HepG2 (cell line): ENCODE measurements at regions not wholly inside any gene's neighbourhood (a gene's known extent, or its start where the extent isn't known, plus 50 kb on each side); places are given as distances from the start of the nearest gene placed in this dataset.
A peak's percentile ranks its signal among the peaks of the same experiment; 100 is the strongest.

Source experiments
- ATAC-seq: fragments of 200-7000 bp; cut with Tn5 transposase; 3 replicates; pipeline ENCODE4 v1.9.1; 2020; ENCODE audit warnings: mild to moderate bottlenecking, moderate library complexity
- BruUV-seq: library from RNA; stranded (reverse); fragments of 400-500 nt; replicated peaks from 2 replicates; lab custom pipeline; 2021; lab: Mats Ljungman, UMichigan
- CTCF ChIA-PET: fragments of 300-600 bp; formaldehyde crosslinking; extraction: SDS; loops from one replicate; lab custom pipeline; 2021; ENCODE audit warnings: low total read pairs, inconsistent platforms, low intra/inter-chr PET ratio; lab: Yijun Ruan, JAX
- POLR2A ChIA-PET: fragments of 350-600 bp; sonication (Branson Sonifier 250); formaldehyde crosslinking; loops from one replicate; lab custom pipeline; 2020; ENCODE audit warnings: antibody characterized with exemption, inconsistent platforms; lab: Yijun Ruan, JAX
- DNase-seq: peaks from one replicate; pipeline ENCODE4 v3.0.0-alpha.2; 2015; ENCODE audit warnings: low spot score
- FAIRE-seq: peaks from 3 replicates; lab custom pipeline; 2011; peaks lifted over from hg19 to GRCh38; lab: Jason Lieb, UNC
- H2AFZ ChIP-seq: one replicate; pipeline ENCODE4 v1.6.1; 2011; ENCODE audit warnings: low read length, inconsistent platforms
- H3K27ac ChIP-seq: fragments of 300-600 bp; 3 replicates; pipeline ENCODE4 v1.8.0; 2011; ENCODE audit warnings: mixed run types, mild to moderate bottlenecking, mixed read lengths, low read length, inconsistent platforms; ENCODE audit not compliant: insufficient read depth; ENCODE audit errors: extremely low read length
- H3K27me3 ChIP-seq, 2 experiments: fragments of 200-600 bp in 1 of 2; 2 replicates in 1 of 2; 3 replicates in 1 of 2; pipeline versions ENCODE4 v1.6.0 to v1.8.0; 2011; ENCODE audit warnings: low read length in 2 of 2, mild to moderate bottlenecking in 2 of 2, moderate library complexity in 2 of 2, inconsistent platforms in 1 of 2; ENCODE audit not compliant: insufficient read depth in 2 of 2, control insufficient read depth in 1 of 2
- H3K36me3 ChIP-seq, 2 experiments: fragments of 200-600 bp in 1 of 2; replicated peaks in 1 of 2; 2 replicates in 1 of 2; 3 replicates in 1 of 2; pipeline versions ENCODE4 v1.5.1 to v1.8.0; 2011; ENCODE audit warnings: low read length in 2 of 2, inconsistent platforms in 1 of 2; ENCODE audit not compliant: insufficient read depth in 2 of 2, control insufficient read depth in 1 of 2
- H3K4me1 ChIP-seq: 2 replicates; pipeline ENCODE4 v1.5.1; 2012; ENCODE audit warnings: low read length, inconsistent platforms; ENCODE audit not compliant: insufficient read depth
- H3K4me2 ChIP-seq: 2 replicates; pipeline ENCODE4 v1.6.0; 2011; ENCODE audit warnings: low read depth, low read length, inconsistent platforms
- H3K4me3 ChIP-seq, 3 experiments: fragments of 200-600 bp in 1 of 3; sonication (generic), shearing (Covaris generic) in 1 of 3; replicated peaks in 1 of 3; 2 replicates each; pipeline ENCODE4 v1.5.1; 2011 to 2016; ENCODE audit warnings: low read length in 3 of 3, inconsistent platforms in 2 of 3, low read depth in 2 of 3, mild to moderate bottlenecking in 2 of 3, control low read depth in 1 of 3, mixed read lengths in 1 of 3; ENCODE audit not compliant: insufficient read depth in 1 of 3
- H3K79me2 ChIP-seq: one replicate; pipeline ENCODE4 v1.6.1; 2011; ENCODE audit warnings: low read length, inconsistent platforms; ENCODE audit not compliant: insufficient read depth
- H3K9ac ChIP-seq: 2 replicates; pipeline ENCODE4 v1.6.0; 2011; ENCODE audit warnings: mild to moderate bottlenecking, low read depth, low read length, inconsistent platforms; ENCODE audit not compliant: insufficient read depth
- H3K9me3 ChIP-seq: 2 replicates; pipeline ENCODE4 v1.5.1; 2012; ENCODE audit warnings: mild to moderate bottlenecking, low read length
- H4K20me1 ChIP-seq: 2 replicates; pipeline ENCODE4 v1.6.0; 2011; ENCODE audit warnings: inconsistent platforms, mild to moderate bottlenecking, low read length, moderate library complexity; ENCODE audit not compliant: insufficient read depth
- ARNTL ChIP-seq: sonication (generic); formaldehyde crosslinking; IDR thresholded peaks from 2 replicates; pipeline ENCODE4 v1.4.0; 2020; ENCODE audit warnings: mild to moderate bottlenecking, missing genetic modification reagents
- CBFB ChIP-seq: sonication (generic); formaldehyde crosslinking; IDR thresholded peaks from 2 replicates; pipeline ENCODE4 v1.4.0; 2020; ENCODE audit warnings: missing genetic modification reagents
- GLI4 ChIP-seq: sonication (generic); formaldehyde crosslinking; IDR thresholded peaks from 2 replicates; pipeline ENCODE4 v1.5.1; 2020; ENCODE audit warnings: missing genetic modification reagents, mild to moderate bottlenecking, moderate library complexity, borderline replicate concordance
- GPN1 ChIP-seq: sonication (generic); formaldehyde crosslinking; IDR thresholded peaks from 2 replicates; pipeline ENCODE4 v1.5.1; 2020; ENCODE audit warnings: missing genetic modification reagents, borderline replicate concordance
- GTF2F1 ChIP-seq: fragments of 150-350 bp; IDR thresholded peaks from 2 replicates; pipeline ENCODE4 v1.6.1; 2014; ENCODE audit warnings: low read length
- JUN ChIP-seq: sonication (generic); formaldehyde crosslinking; IDR thresholded peaks from 2 replicates; pipeline ENCODE4 v1.4.0; 2020; ENCODE audit warnings: mild to moderate bottlenecking, missing genetic modification reagents
- NCOA5 ChIP-seq: sonication (generic); formaldehyde crosslinking; IDR thresholded peaks from 2 replicates; pipeline ENCODE4 v1.4.0; 2020; ENCODE audit warnings: missing genetic modification reagents
- NFE2L2 ChIP-seq: fragments of 150-350 bp; IDR thresholded peaks from 2 replicates; pipeline ENCODE4 v1.6.1; 2014; ENCODE audit warnings: low read length
- PRMT3 ChIP-seq: sonication (generic); formaldehyde crosslinking; IDR thresholded peaks from 2 replicates; pipeline ENCODE4 v1.8.1; 2022; ENCODE audit warnings: low read depth, mild to moderate bottlenecking, moderate library complexity, missing genetic modification reagents, borderline replicate concordance
- SMARCC2 ChIP-seq: fragments of 450-650 bp; IDR thresholded peaks from 2 replicates; pipeline ENCODE4 v1.6.1; 2017; ENCODE audit warnings: antibody characterized with exemption, mild to moderate bottlenecking
- THAP11 ChIP-seq: IDR thresholded peaks from 2 replicates; pipeline ENCODE4 v1.6.1; 2016; ENCODE audit warnings: missing biosample characterization, missing genetic modification reagents
- ZBTB21 ChIP-seq: sonication (generic); formaldehyde crosslinking; IDR thresholded peaks from 2 replicates; pipeline ENCODE4 v1.4.0; 2020; ENCODE audit warnings: missing genetic modification reagents
- ZFY ChIP-seq: sonication (generic); formaldehyde crosslinking; IDR thresholded peaks from 2 replicates; pipeline ENCODE4 v1.4.0; 2020; ENCODE audit warnings: missing genetic modification reagents
- ZNF296 ChIP-seq: sonication (generic); formaldehyde crosslinking; conservative IDR thresholded peaks from 2 replicates; pipeline ENCODE4 v1.5.0; 2020; ENCODE audit warnings: mild to moderate bottlenecking, missing genetic modification reagents
- ZNF484 ChIP-seq: sonication (generic); formaldehyde crosslinking; IDR thresholded peaks from 2 replicates; pipeline ENCODE4 v1.5.1; 2020; ENCODE audit warnings: mild to moderate bottlenecking, low read depth, missing genetic modification reagents, borderline replicate concordance
- ZNF761 ChIP-seq: sonication (generic); formaldehyde crosslinking; conservative IDR thresholded peaks from 2 replicates; pipeline ENCODE4 v1.4.0; 2020; ENCODE audit warnings: mild to moderate bottlenecking, missing genetic modification reagents
- WGBS: methylation state at CpG from one replicate; pipeline ENCODE4 v1.1.6; 2017; ENCODE audit warnings: low lambda C conversion rate; 5-methylcytosine and 5-hydroxymethylcytosine counted together
- in situ Hi-C: cut with HindIII; loops from 2 replicates; pipeline ENCODE4 v1.10.0; 2017; ENCODE audit warnings: low pct_unique_long_range_greater_than_20kb; ENCODE audit not compliant: extremely low pct_ligation_motif_present
- intact Hi-C: fragments of 100-400 bp; cut with micrococcal nuclease; formaldehyde crosslinking; loops from one replicate; pipeline ENCODE4 v1.10.0; 2022; ENCODE audit not compliant: unreplicated experiment

GRCh38 chr15:53880357-53880756 is 97.9 kb upstream of the UNC13C start:
- peak; percentile 18 for FAIRE-seq
- H3K4me2 ChIP-seq = peak overlapping the region; percentile 31; the same call in 1 of the 2 replicates
- WGBS = 38% methylated on average over 8 of the region's 8 CpGs
- ATAC-seq = no peak
- H2AFZ ChIP-seq = no peak overlapping the region
- POLR2A ChIA-PET = no interaction called here
- TF ChIP-seq GLI4 (no peak), ARNTL (CRISPR knock-in tag) (no peak), CBFB (no peak), GPN1 (CRISPR knock-in tag) (no peak), NCOA5 (CRISPR knock-in tag) (no peak), SMARCC2 (no peak), NFE2L2 (no peak), ZNF484 (CRISPR knock-in tag) (no peak), JUN (no peak), PRMT3 (no peak), THAP11 (CRISPR knock-in tag) (no peak), GTF2F1 (no peak), ZNF296 (CRISPR knock-in tag) (no peak), ZFY (CRISPR knock-in tag) (no peak), ZBTB21 (CRISPR knock-in tag) (no peak), ZNF761 (CRISPR knock-in tag) (no peak)
- TF ChIP-seq, all 625 proteins: peak for 0
- no peaks in the 10 kb centered on the region for H3K9me3 ChIP-seq
- H3K9ac ChIP-seq = no peak overlapping the region
- CTCF ChIA-PET = no interaction called here
- in situ Hi-C loops (no loop called here), intact Hi-C loops (no loop called here)
- DNase-seq = no peak
- H3K79me2 ChIP-seq = no peaks in the 10 kb centered on the region
- H3K27me3 ChIP-seq = peaks cover 0 to 11% of the 10 kb centered on the region in 2 experiments; a peak in 1 of 5 replicates
- BruUV-seq = no TSS peak
- no peaks in the 10 kb centered on the region for H3K4me1 ChIP-seq
- no peak overlapping the region for H3K27ac ChIP-seq
- H3K36me3 ChIP-seq = no peaks in the 10 kb centered on the region
- no peak overlapping the region for H3K4me3 ChIP-seq
- H4K20me1 ChIP-seq = no peaks in the 10 kb centered on the region
